Neural cell (in vitro differentiated cells): ENCODE measurements at regions not wholly inside any gene's neighbourhood (a gene's known extent, or its start where the extent isn't known, plus 50 kb on each side); places are given as distances from the start of the nearest gene placed in this dataset.

Source experiments
- H2AFZ ChIP-seq: fragments of 200-600, 300-800 bp; sonication (generic), shearing (Covaris generic); 2 replicates; pipeline ENCODE4 v1.6.0; 2014; ENCODE audit warnings: low read depth, mild to moderate bottlenecking, antibody characterized with exemption, low read length, moderate library complexity
- H3F3A ChIP-seq: fragments of 200-600 bp; shearing (Covaris generic); 2 replicates; pipeline ENCODE4 v1.6.1; 2016; ENCODE audit warnings: mild to moderate bottlenecking, moderate library complexity, mixed read lengths, antibody characterized with exemption, low read length; ENCODE audit not compliant: insufficient read depth, poor library complexity, severe bottlenecking
- H3K27ac ChIP-seq: fragments of 200-600, 300-800 bp; sonication (generic), shearing (Covaris generic); 2 replicates; pipeline ENCODE4 v1.5.1; 2014; ENCODE audit warnings: mild to moderate bottlenecking, low read length, moderate library complexity
- H3K27me3 ChIP-seq: fragments of 300-800, 200-600 bp; sonication (generic), shearing (Covaris generic); 2 replicates; pipeline ENCODE4 v1.6.0; 2014; ENCODE audit warnings: mild to moderate bottlenecking, low read depth, low read length, moderate library complexity; ENCODE audit not compliant: insufficient read depth
- H3K36me3 ChIP-seq: fragments of 300-800, 200-600 bp; sonication (generic), shearing (Covaris generic); 2 replicates; pipeline ENCODE4 v1.5.1; 2014; ENCODE audit warnings: mild to moderate bottlenecking, antibody characterized with exemption, low read length, moderate library complexity; ENCODE audit not compliant: insufficient read depth
- H3K4me2 ChIP-seq: fragments of 300-800, 200-600 bp; sonication (generic), shearing (Covaris generic); 2 replicates; pipeline ENCODE4 v1.6.0; 2014; ENCODE audit warnings: mild to moderate bottlenecking, low read length
- H3K4me3 ChIP-seq: fragments of 300-800, 200-600 bp; sonication (generic), shearing (Covaris generic); 2 replicates; pipeline ENCODE4 v1.5.1; 2014; ENCODE audit warnings: mild to moderate bottlenecking, low read length, moderate library complexity
- H3K79me2 ChIP-seq: fragments of 200-600 bp; shearing (Covaris generic); replicated peaks from 2 replicates; pipeline ENCODE4 v1.6.0; 2014; ENCODE audit warnings: mild to moderate bottlenecking, low read length, moderate library complexity; ENCODE audit not compliant: insufficient read depth
- H3K9ac ChIP-seq: fragments of 300-800, 200-600 bp; sonication (generic), shearing (Covaris generic); 2 replicates; pipeline ENCODE4 v1.6.1; 2016; ENCODE audit warnings: mild to moderate bottlenecking, low read length, mixed read lengths
- H3K9me2 ChIP-seq: fragments of 200-600 bp; shearing (Covaris generic); 2 replicates; pipeline ENCODE4 v1.6.1; 2016; ENCODE audit warnings: mild to moderate bottlenecking, low read length, mixed read lengths; ENCODE audit not compliant: insufficient read depth
- H3K9me3 ChIP-seq: fragments of 200-600, 300-800 bp; sonication (generic), shearing (Covaris generic); 2 replicates; pipeline ENCODE4 v1.6.1; 2016; ENCODE audit warnings: mild to moderate bottlenecking, mixed run types, low read length, moderate library complexity, mixed read lengths
- H4K20me1 ChIP-seq: fragments of 200-600 bp; shearing (Covaris generic); 2 replicates; pipeline ENCODE4 v1.6.1; 2016; ENCODE audit warnings: mild to moderate bottlenecking, mixed run types; ENCODE audit not compliant: insufficient read depth
- CTCF ChIP-seq: fragments of 450-650 bp; IDR thresholded peaks from 2 replicates; pipeline ENCODE4 v1.5.1; 2014; ENCODE audit warnings: antibody characterized with exemption, mild to moderate bottlenecking, moderate library complexity; ENCODE audit not compliant: poor library complexity, severe bottlenecking
- EP300 ChIP-seq: fragments of 450-650 bp; conservative IDR thresholded peaks from 2 replicates; pipeline ENCODE4 v1.6.1; 2014; ENCODE audit warnings: antibody characterized with exemption, mild to moderate bottlenecking, moderate library complexity; ENCODE audit not compliant: poor library complexity, severe bottlenecking
- EZH2 ChIP-seq: fragments of 200-600, 300-800 bp; shearing (Covaris generic), sonication (generic); IDR thresholded peaks from 2 replicates; pipeline ENCODE4 v1.6.1; 2014; ENCODE audit warnings: antibody characterized with exemption, low read length, borderline replicate concordance, mild to moderate bottlenecking; ENCODE audit not compliant: insufficient read depth, poor library complexity, severe bottlenecking
- MXI1 ChIP-seq: fragments of 450-650 bp; conservative IDR thresholded peaks from 2 replicates; pipeline ENCODE4 v1.6.1; 2014; ENCODE audit warnings: antibody characterized with exemption, mild to moderate bottlenecking; ENCODE audit not compliant: poor library complexity, severe bottlenecking
- POLR2AphosphoS5 ChIP-seq: IDR thresholded peaks from 2 replicates; pipeline ENCODE4 v1.6.1; 2012
- RAD21 ChIP-seq: fragments of 450-650 bp; conservative IDR thresholded peaks from 2 replicates; pipeline ENCODE4 v1.6.1; 2014; ENCODE audit warnings: antibody characterized with exemption, mild to moderate bottlenecking, moderate library complexity
- REST ChIP-seq: IDR thresholded peaks from 2 replicates; pipeline ENCODE4 v1.6.1; 2012; ENCODE audit warnings: borderline replicate concordance
- SMC3 ChIP-seq: fragments of 450-650 bp; conservative IDR thresholded peaks from 2 replicates; pipeline ENCODE4 v1.6.1; 2014; ENCODE audit warnings: antibody characterized with exemption, mild to moderate bottlenecking, moderate library complexity; ENCODE audit not compliant: poor library complexity
- TAF1 ChIP-seq: IDR thresholded peaks from 2 replicates; pipeline ENCODE4 v1.6.1; 2012; ENCODE audit warnings: low read depth

DNA sequence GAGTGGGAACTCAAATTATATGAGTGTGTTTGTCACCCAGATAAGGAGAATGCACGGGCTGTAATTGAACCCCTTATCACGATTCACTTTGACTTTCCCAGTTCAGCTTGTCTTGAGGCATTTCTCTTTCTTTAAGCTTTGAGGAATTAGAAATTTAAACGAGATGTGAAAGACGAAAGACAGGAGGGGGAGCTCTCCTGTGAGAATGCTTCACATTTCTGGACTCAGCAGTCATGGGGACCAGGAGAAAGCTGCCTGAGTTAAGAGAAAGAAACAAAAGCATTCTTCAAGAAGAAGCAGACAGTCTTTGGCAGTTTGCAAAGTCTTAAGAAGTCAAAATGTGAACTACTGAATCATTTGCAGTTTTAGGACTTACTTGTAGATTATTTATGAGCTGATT is 205.6 kb downstream of the NECTIN3 start:
- H3K27ac ChIP-seq: no peak overlapping the region
- no peaks in the 10 kb centered on the region for H3F3A ChIP-seq
- H3K9me2 ChIP-seq: no peaks in the 10 kb centered on the region
- no peaks in the 10 kb centered on the region for H3K9me3 ChIP-seq
- no peaks in the 10 kb centered on the region for H3K79me2 ChIP-seq
- H3K4me2 ChIP-seq: no peak overlapping the region
- H3K36me3 ChIP-seq: no peaks in the 10 kb centered on the region
- H2AFZ ChIP-seq: no peak overlapping the region
- no peaks in the 10 kb centered on the region for H4K20me1 ChIP-seq
- TF ChIP-seq POLR2AphosphoS5: no peak
- peak; percentile 19 for TF ChIP-seq CTCF
- no peak for TF ChIP-seq SMC3
- H3K4me3 ChIP-seq: no peak overlapping the region
- no peaks in the 10 kb centered on the region for H3K27me3 ChIP-seq
- no peak overlapping the region for H3K9ac ChIP-seq

DNA sequence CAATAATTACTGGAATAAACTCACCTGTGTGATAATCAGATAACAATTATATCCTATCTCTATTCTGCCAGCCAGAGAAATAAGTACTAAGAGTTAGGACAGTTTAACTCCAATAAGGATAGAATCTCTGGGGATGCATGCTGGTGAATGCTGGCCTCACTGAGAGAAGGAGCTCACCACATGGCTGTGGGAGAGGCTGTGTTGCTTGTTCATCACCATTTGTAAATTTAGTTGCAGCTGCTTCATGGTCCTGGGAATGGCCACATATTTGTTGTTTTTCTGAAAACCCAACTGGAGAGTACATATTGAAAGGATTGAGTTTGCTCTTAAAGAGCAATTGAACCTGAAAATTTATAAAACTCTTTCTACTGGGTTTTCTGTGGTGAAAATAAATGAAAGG is 207.3 kb downstream of the NECTIN3 start:
- no peak overlapping the region for H3K27ac ChIP-seq
- no peak overlapping the region for H3K9ac ChIP-seq
- no peak overlapping the region for H3K4me3 ChIP-seq
- no peak for TF ChIP-seq REST
- H2AFZ ChIP-seq: no peak overlapping the region
- H3K9me2 ChIP-seq: no peaks in the 10 kb centered on the region
- no peaks in the 10 kb centered on the region for H3K36me3 ChIP-seq
- H3K4me2 ChIP-seq: no peak overlapping the region
- no peaks in the 10 kb centered on the region for H3K79me2 ChIP-seq
- no peaks in the 10 kb centered on the region for H3F3A ChIP-seq
- H3K27me3 ChIP-seq: no peaks in the 10 kb centered on the region
- H4K20me1 ChIP-seq: no peaks in the 10 kb centered on the region
- H3K9me3 ChIP-seq: no peaks in the 10 kb centered on the region

DNA sequence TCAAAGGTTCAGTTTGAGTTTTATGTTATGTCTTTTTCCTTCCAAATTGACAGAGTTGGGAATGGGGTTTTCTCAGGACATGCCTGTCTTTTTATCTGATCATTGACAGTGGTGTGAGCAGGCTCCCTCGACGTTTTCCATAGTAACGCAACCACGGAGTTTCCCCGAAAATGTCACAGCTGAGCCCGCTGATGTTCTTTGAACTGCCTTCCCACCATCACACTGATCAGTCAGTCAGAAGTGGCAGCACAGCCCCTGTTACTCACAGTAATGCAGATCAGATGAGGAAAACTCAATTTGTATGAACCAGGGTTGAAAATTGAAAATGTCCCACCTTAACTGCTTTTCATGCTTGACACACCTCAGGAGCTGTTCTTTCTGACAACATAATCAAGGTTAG is 210.4 kb downstream of the NECTIN3 start:
- no peak overlapping the region for H3K9ac ChIP-seq
- no peak overlapping the region for H2AFZ ChIP-seq
- no peaks in the 10 kb centered on the region for H4K20me1 ChIP-seq
- H3K36me3 ChIP-seq: no peaks in the 10 kb centered on the region
- no peaks in the 10 kb centered on the region for H3K27me3 ChIP-seq
- H3K4me2 ChIP-seq: no peak overlapping the region
- no peak overlapping the region for H3K4me3 ChIP-seq
- H3K9me3 ChIP-seq: no peaks in the 10 kb centered on the region
- no peaks in the 10 kb centered on the region for H3K9me2 ChIP-seq
- H3K27ac ChIP-seq: no peak overlapping the region
- TF ChIP-seq RAD21 (no peak), SMC3 (no peak), EZH2 (no peak), MXI1 (no peak), TAF1 (no peak), POLR2AphosphoS5 (no peak), CTCF (no peak), EP300 (no peak)
- no peaks in the 10 kb centered on the region for H3F3A ChIP-seq
- no peaks in the 10 kb centered on the region for H3K79me2 ChIP-seq
